ENCODE measurements at regions not wholly inside any gene's neighbourhood (a gene's known extent, or its start where the extent isn't known, plus 50 kb on each side); places are given as distances from the start of the nearest gene placed in this dataset.

GRCh38 chrX:119996600-119997524, 53.3 kb upstream of the NKAP start:
- H3K9me3 ChIP-seq (ENCODE audit: control insufficient read depth, insufficient read depth, low read depth, low read length) = no peaks in the 10 kb centered on the region
- no peak overlapping the region for H3K9ac ChIP-seq (ENCODE audit: insufficient read depth, low read length)
- no peak overlapping the region for H3K4me2 ChIP-seq (ENCODE audit: extremely low read depth, insufficient read depth, low read length)
- H2AFZ ChIP-seq (ENCODE audit: low read length) = no peak overlapping the region
- H3K4me3 ChIP-seq (replicated peaks in 1 of 4; ENCODE audit: control extremely low read depth in 1 of 4, insufficient read depth in 1 of 4, low read depth in 3 of 4, low read length in 4 of 4) = no peak overlapping the region
- no peaks in the 10 kb centered on the region for H3K36me3 ChIP-seq (ENCODE audit: control insufficient read depth, insufficient read depth, low read length)
- H3K79me2 ChIP-seq (ENCODE audit: control insufficient read depth, insufficient read depth, low read length) = no peaks in the 10 kb centered on the region
- H3K4me1 ChIP-seq (ENCODE audit: control insufficient read depth, extremely low read depth, insufficient read depth, low read length) = no peaks in the 10 kb centered on the region
- H3K27ac ChIP-seq (ENCODE audit: insufficient read depth, low read length) = no peak overlapping the region
- peaks cover 31% of the 10 kb centered on the region for H3K27me3 ChIP-seq (ENCODE audit: control insufficient read depth, insufficient read depth, low read length)
- TF ChIP-seq EZH2 (IDR thresholded peaks at IDR 0.05; ENCODE audit: low read length, missing control alignments) = no peak
- no peak for TF ChIP-seq CTCF (conservative IDR thresholded peaks at IDR 0.05 in 1 of 2, IDR thresholded peaks at IDR 0.05 in 1 of 2; ENCODE audit: low read depth in 1 of 2, low read length in 2 of 2)
- no peak for DNase-seq (ENCODE audit: low read depth in 2 of 2)
- no peaks in the 10 kb centered on the region for H4K20me1 ChIP-seq (ENCODE audit: control insufficient read depth, extremely low read depth, insufficient read depth, low read length)

GRCh38 chrX:119996069-119996468, 52.5 kb upstream of the NKAP start:
- Histone ChIP-seq H3K4me1 (ENCODE audit: control insufficient read depth, extremely low read depth, insufficient read depth, low read length) (no peaks in the 10 kb centered on the region), H4K20me1 (ENCODE audit: control insufficient read depth, extremely low read depth, insufficient read depth, low read length) (no peaks in the 10 kb centered on the region), H3K4me2 (ENCODE audit: extremely low read depth, insufficient read depth, low read length) (no peak overlapping the region), H3K27me3 (ENCODE audit: control insufficient read depth, insufficient read depth, low read length) (peaks cover 33% of the 10 kb centered on the region), H3K9ac (ENCODE audit: insufficient read depth, low read length) (no peak overlapping the region), H3K36me3 (ENCODE audit: control insufficient read depth, insufficient read depth, low read length) (no peaks in the 10 kb centered on the region), H3K79me2 (ENCODE audit: control insufficient read depth, insufficient read depth, low read length) (no peaks in the 10 kb centered on the region), H2AFZ (ENCODE audit: low read length) (no peak overlapping the region), H3K9me3 (ENCODE audit: control insufficient read depth, insufficient read depth, low read depth, low read length) (no peaks in the 10 kb centered on the region), H3K4me3 (replicated peaks in 1 of 4; ENCODE audit: control extremely low read depth in 1 of 4, insufficient read depth in 1 of 4, low read depth in 3 of 4, low read length in 4 of 4) (no peak overlapping the region), H3K27ac (ENCODE audit: insufficient read depth, low read length) (no peak overlapping the region)
- DNase-seq (ENCODE audit: low read depth in 2 of 2) = no peak
- no peak for TF ChIP-seq CTCF (conservative IDR thresholded peaks at IDR 0.05 in 1 of 2, IDR thresholded peaks at IDR 0.05 in 1 of 2; ENCODE audit: low read depth in 1 of 2, low read length in 2 of 2)
- TF ChIP-seq EZH2 (IDR thresholded peaks at IDR 0.05; ENCODE audit: low read length, missing control alignments) = no peak

Data from fibroblast of lung (primary cell).